SK-N-SH treated with all-trans-retinoic acid at 6 μM for 48 hours (cell line): ENCODE measurements at regions not wholly inside any gene's neighbourhood (a gene's known extent, or its start where the extent isn't known, plus 50 kb on each side); places are given as distances from the start of the nearest gene placed in this dataset.

Source experiments
- ESRRG ChIP-seq: fragments of 250-450 bp; sonication (Bioruptor Pico); IDR thresholded peaks from 2 replicates; pipeline ENCODE4 v1.6.1; 2021; ENCODE audit warnings: mild to moderate bottlenecking
- GLIS3 ChIP-seq: fragments of 250-450 bp; sonication (Bioruptor Pico); IDR thresholded peaks from 2 replicates; pipeline ENCODE4 v1.5.0; 2020; ENCODE audit warnings: mild to moderate bottlenecking, moderate library complexity
- ISL1 ChIP-seq: fragments of 250-450 bp; sonication (Bioruptor Pico); IDR thresholded peaks from 2 replicates; pipeline ENCODE4 v2.1.2; 2022; ENCODE audit warnings: mild to moderate bottlenecking, moderate library complexity
- OSR1 ChIP-seq: fragments of 250-450 bp; sonication (Bioruptor Pico); IDR thresholded peaks from 2 replicates; pipeline ENCODE4 v1.8.0; 2022; ENCODE audit warnings: moderate library complexity, mild to moderate bottlenecking, inconsistent platforms
- TOX ChIP-seq: fragments of 250-450 bp; sonication (Bioruptor Pico); IDR thresholded peaks from 2 replicates; pipeline ENCODE4 v1.8.0; 2021; ENCODE audit warnings: mild to moderate bottlenecking, moderate library complexity, borderline replicate concordance
- ZC3H10 ChIP-seq: fragments of 250-450 bp; sonication (Bioruptor Pico); IDR thresholded peaks from 2 replicates; pipeline ENCODE4 v1.5.1; 2021; ENCODE audit warnings: mild to moderate bottlenecking, moderate library complexity
- ZFP3 ChIP-seq: fragments of 250-450 bp; sonication (Bioruptor Pico); IDR thresholded peaks from 2 replicates; pipeline ENCODE4 v1.5.0; 2020; ENCODE audit warnings: mild to moderate bottlenecking, moderate library complexity
- ZFP30 ChIP-seq: fragments of 450-650 bp; formaldehyde crosslinking; IDR thresholded peaks from 2 replicates; pipeline ENCODE4 v1.5.0; 2022; ENCODE audit warnings: mild to moderate bottlenecking, moderate library complexity
- TF ChIP-seq, protein P1 (sequence below): fragments of 250-450 bp; sonication (Bioruptor Pico); IDR thresholded peaks from 2 replicates; pipeline ENCODE4 v1.8.0; 2020; ENCODE audit warnings: mild to moderate bottlenecking, moderate library complexity, borderline replicate concordance
- TF ChIP-seq, protein P2 (sequence below): fragments of 250-450 bp; sonication (Bioruptor Pico); IDR thresholded peaks from 2 replicates; pipeline ENCODE4 v1.5.1; 2021; ENCODE audit warnings: mild to moderate bottlenecking, moderate library complexity
- TF ChIP-seq, protein P3 (sequence below): fragments of 250-450 bp; sonication (Bioruptor Pico); IDR thresholded peaks from 2 replicates; pipeline ENCODE4 v1.5.1; 2020; ENCODE audit warnings: low read depth, mild to moderate bottlenecking, moderate library complexity

DNA sequence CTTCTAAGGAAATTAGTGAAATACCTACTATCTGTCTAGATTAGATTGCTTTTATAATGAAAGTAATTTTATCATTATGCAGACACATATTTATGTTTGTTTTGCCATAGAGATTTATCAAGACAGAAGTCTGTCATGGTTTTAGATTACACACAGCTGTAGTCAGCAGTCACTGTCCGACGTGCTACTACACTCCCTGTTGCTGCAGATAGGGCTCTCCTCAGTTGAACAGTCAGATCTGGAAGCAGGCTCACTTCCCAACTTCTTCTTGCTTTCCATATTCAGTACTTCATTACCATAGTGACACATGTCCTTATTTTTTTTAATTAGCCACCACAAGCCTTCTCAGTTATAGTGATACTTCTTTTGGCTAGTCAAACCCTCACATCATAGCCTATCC is 329.9 kb upstream of the ITGA1 start:
- no peak for TF ChIP-seq OSR1 (CRISPR knock-in tag)
- TF ChIP-seq, protein P1, sequence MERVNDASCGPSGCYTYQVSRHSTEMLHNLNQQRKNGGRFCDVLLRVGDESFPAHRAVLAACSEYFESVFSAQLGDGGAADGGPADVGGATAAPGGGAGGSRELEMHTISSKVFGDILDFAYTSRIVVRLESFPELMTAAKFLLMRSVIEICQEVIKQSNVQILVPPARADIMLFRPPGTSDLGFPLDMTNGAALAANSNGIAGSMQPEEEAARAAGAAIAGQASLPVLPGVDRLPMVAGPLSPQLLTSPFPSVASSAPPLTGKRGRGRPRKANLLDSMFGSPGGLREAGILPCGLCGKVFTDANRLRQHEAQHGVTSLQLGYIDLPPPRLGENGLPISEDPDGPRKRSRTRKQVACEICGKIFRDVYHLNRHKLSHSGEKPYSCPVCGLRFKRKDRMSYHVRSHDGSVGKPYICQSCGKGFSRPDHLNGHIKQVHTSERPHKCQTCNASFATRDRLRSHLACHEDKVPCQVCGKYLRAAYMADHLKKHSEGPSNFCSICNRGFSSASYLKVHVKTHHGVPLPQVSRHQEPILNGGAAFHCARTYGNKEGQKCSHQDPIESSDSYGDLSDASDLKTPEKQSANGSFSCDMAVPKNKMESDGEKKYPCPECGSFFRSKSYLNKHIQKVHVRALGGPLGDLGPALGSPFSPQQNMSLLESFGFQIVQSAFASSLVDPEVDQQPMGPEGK (CRISPR knock-in tag), result no peak
- no peak for TF ChIP-seq ZFP3 (CRISPR knock-in tag)
- TF ChIP-seq, protein P2, sequence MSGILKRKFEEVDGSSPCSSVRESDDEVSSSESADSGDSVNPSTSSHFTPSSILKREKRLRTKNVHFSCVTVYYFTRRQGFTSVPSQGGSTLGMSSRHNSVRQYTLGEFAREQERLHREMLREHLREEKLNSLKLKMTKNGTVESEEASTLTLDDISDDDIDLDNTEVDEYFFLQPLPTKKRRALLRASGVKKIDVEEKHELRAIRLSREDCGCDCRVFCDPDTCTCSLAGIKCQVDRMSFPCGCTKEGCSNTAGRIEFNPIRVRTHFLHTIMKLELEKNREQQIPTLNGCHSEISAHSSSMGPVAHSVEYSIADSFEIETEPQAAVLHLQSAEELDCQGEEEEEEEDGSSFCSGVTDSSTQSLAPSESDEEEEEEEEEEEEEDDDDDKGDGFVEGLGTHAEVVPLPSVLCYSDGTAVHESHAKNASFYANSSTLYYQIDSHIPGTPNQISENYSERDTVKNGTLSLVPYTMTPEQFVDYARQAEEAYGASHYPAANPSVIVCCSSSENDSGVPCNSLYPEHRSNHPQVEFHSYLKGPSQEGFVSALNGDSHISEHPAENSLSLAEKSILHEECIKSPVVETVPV (CRISPR knock-in tag), result no peak
- TF ChIP-seq ZFP30 (CRISPR knock-in tag), result no peak
- no peak for TF ChIP-seq GLIS3 (CRISPR knock-in tag)
- no peak for TF ChIP-seq ISL1 (CRISPR knock-in tag)
- TF ChIP-seq ZC3H10 (CRISPR knock-in tag), result no peak
- no peak for TF ChIP-seq TOX
- TF ChIP-seq ESRRG (CRISPR knock-in tag), result no peak
- TF ChIP-seq, protein P3, sequence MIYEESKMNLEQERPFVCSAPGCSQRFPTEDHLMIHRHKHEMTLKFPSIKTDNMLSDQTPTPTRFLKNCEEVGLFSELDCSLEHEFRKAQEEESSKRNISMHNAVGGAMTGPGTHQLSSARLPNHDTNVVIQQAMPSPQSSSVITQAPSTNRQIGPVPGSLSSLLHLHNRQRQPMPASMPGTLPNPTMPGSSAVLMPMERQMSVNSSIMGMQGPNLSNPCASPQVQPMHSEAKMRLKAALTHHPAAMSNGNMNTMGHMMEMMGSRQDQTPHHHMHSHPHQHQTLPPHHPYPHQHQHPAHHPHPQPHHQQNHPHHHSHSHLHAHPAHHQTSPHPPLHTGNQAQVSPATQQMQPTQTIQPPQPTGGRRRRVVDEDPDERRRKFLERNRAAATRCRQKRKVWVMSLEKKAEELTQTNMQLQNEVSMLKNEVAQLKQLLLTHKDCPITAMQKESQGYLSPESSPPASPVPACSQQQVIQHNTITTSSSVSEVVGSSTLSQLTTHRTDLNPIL (CRISPR knock-in tag), result no peak
